Fibroblast of skin of left biceps (primary cell): ENCODE measurements at regions not wholly inside any gene's neighbourhood (a gene's known extent, or its start where the extent isn't known, plus 50 kb on each side); places are given as distances from the start of the nearest gene placed in this dataset.
A peak's percentile ranks its signal among the peaks of the same experiment; 100 is the strongest.
"Not testable (repeated sequence)": the region's sequence is repeated elsewhere in the genome, so short reads cannot be mapped to it uniquely, and the experiment has no call there.

ENCODE experiments used
- DNase-seq, 2 experiments: peaks; one replicate each; pipeline ENCODE4 v3.0.0-alpha.2; 2013; ENCODE audit warnings: low read depth in 2 of 2

GRCh38 chr20:30508382-30508781 is 749.1 kb upstream of the DEFB115 start:
- not testable (repeated sequence) for DNase-seq

- DNase-seq, result no peak
Observed at GRCh38 chr20:30511322-30512030, 746.0 kb upstream of the DEFB115 start.

- no peak for DNase-seq
Observed at GRCh38 chr20:30513050-30513628, 744.3 kb upstream of the DEFB115 start.

- DNase-seq, result not testable (repeated sequence)
Observed at GRCh38 chr20:30515915-30516314, 741.5 kb upstream of the DEFB115 start.

GRCh38 chr20:30518906-30519305 is 738.6 kb upstream of the DEFB115 start:
- DNase-seq, result not testable (repeated sequence)

GRCh38 chr20:30521686-30522415 is 735.6 kb upstream of the DEFB115 start:
- not testable (repeated sequence) for DNase-seq

GRCh38 chr20:30524155-30524554 is 733.3 kb upstream of the DEFB115 start:
- DNase-seq, result not testable (repeated sequence)

- DNase-seq, result not testable (repeated sequence)
Observed at GRCh38 chr20:30524761-30525160, 732.7 kb upstream of the DEFB115 start.

GRCh38 chr20:30533653-30534052 is 723.8 kb upstream of the DEFB115 start:
- not testable (repeated sequence) for DNase-seq

GRCh38 chr20:30537459-30537858 is 720.0 kb upstream of the DEFB115 start:
- DNase-seq, result not testable (repeated sequence)

- DNase-seq, result not testable (repeated sequence)
Observed at GRCh38 chr20:30540330-30541069, 717.0 kb upstream of the DEFB115 start.

GRCh38 chr20:30551236-30551635 is 706.2 kb upstream of the DEFB115 start:
- DNase-seq, result not testable (repeated sequence)

- not testable (repeated sequence) for DNase-seq
Observed at GRCh38 chr20:30556797-30557196, 700.7 kb upstream of the DEFB115 start.

GRCh38 chr20:30565086-30565485 is 692.4 kb upstream of the DEFB115 start:
- not testable (repeated sequence) for DNase-seq

- DNase-seq, result not testable (repeated sequence)
Observed at GRCh38 chr20:30569867-30570266, 687.6 kb upstream of the DEFB115 start.

GRCh38 chr20:30570622-30571021 is 686.8 kb upstream of the DEFB115 start:
- DNase-seq, result not testable (repeated sequence)

GRCh38 chr20:30574337-30574736 is 683.1 kb upstream of the DEFB115 start:
- DNase-seq, result not testable (repeated sequence)

GRCh38 chr20:30579069-30579468 is 678.4 kb upstream of the DEFB115 start:
- DNase-seq, result not testable (repeated sequence)

- DNase-seq, result peak; percentile 17 to 34
Observed at GRCh38 chr20:30579824-30580438, 677.5 kb upstream of the DEFB115 start.

GRCh38 chr20:30581839-30582238 is 675.6 kb upstream of the DEFB115 start:
- not testable (repeated sequence) for DNase-seq

- DNase-seq, result not testable (repeated sequence)
Observed at GRCh38 chr20:30584403-30584802, 673.1 kb upstream of the DEFB115 start.
